GM21717 (cell line): ENCODE measurements at regions not wholly inside any gene's neighbourhood (a gene's known extent, or its start where the extent isn't known, plus 50 kb on each side); places are given as distances from the start of the nearest gene placed in this dataset.

ENCODE experiments used
- ATAC-seq: cut with Tn5 transposase; IDR thresholded peaks from one replicate; pipeline ENCODE4 v1.9.1; 2021; ENCODE audit warnings: mild to moderate bottlenecking, moderate library complexity; ENCODE audit not compliant: unreplicated experiment

DNA sequence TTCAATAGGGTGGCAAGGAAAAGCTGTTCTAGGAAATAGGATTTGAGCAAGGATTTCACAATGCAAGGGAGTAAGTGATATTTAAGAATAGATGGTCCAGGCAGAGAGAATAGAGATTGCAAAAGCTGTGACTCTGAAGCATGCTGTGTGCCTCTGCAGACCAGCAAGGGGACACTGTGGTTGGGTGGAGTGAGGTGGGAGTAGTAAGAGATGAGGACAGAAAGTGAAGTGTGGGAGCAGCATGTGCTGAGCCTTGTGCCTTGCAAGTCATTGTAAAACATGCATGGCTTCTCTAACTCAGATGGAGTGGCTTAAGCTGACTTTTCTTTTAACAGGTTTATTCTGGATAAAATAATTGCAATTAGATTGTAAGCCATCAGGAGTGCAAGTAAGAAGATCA is 442.4 kb downstream of the CCSER2 start:
- no peak for ATAC-seq

DNA sequence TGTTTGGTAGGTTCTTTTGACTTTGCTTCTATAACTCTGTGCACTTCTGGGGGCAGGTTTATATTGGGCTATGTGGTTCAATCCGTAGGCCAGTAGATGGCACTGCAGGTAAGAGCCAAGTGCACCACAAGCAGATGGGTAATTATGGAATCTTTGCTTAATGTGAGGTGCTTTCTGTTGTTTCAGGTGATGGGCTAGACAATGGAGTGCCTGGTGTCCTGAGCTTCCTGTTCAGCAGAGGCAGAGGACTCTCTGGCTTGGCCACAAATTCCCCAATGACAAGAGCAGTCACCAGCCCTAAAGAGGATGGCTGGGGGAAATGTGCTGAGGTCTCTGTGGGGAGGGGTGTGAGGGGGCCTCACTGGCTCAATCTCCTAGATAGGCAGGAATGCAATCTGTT is 455.0 kb downstream of the CCSER2 start:
- peak; percentile 80 for ATAC-seq

DNA sequence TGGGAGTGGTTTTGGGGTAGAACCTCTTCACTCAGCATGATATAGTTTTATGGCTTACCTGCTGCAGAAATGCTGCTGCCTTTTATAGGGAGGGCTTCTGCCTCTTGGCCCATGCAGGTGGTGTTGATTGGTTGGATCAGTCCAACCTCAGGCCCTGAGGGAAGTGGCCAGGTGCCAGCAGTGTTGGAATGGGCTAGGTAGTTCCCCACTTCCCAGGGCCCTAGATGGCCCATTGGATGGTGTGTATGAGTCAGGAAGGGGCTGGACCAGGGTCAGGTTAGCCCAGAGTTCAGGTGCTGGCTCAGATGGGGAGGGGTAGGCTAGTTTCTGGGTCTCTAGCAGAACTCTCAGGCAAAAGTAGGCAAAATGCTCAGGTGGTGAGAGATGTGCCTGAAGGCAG is 455.5 kb downstream of the CCSER2 start:
- ATAC-seq, result no peak

DNA sequence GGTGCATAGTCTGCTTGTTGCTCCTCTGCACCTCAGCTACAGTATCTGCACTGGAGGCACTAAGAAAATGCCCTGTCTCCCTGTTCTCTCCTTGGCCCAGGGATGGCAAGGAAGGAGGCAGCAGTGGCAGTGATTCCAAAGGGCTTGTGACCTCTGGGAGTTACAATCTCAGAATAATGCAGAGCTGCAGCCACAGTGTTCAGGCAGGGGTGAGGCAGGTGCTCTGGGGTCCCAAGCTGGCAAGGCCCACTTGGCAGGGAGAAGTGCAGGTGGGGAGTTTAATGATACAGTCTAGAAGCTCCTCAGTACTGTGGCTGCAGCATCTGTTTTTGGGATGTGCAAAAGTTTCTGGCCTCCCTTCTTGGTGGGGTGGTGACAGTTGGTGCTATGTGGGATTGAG is 456.4 kb downstream of the CCSER2 start:
- no peak for ATAC-seq

DNA sequence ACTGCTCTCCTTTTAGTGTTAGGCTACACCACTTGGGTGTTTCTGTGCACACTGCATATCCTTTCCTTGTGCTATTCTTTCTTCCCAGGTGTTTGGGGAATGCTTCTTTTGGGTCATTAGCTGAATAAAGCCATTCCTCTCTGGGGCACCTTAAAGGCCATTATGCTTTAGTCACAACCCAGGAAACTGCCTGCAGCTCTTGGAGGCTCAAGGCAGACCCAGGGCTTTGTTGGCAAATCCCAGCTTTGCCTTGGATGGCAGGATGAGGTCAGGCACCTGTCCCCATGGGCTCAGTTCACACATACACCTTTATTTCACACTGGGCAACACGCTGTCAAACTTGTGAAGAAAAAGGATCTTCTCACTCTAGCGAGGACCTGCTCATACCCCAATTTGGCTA is 460.6 kb downstream of the CCSER2 start:
- ATAC-seq, result no peak

DNA sequence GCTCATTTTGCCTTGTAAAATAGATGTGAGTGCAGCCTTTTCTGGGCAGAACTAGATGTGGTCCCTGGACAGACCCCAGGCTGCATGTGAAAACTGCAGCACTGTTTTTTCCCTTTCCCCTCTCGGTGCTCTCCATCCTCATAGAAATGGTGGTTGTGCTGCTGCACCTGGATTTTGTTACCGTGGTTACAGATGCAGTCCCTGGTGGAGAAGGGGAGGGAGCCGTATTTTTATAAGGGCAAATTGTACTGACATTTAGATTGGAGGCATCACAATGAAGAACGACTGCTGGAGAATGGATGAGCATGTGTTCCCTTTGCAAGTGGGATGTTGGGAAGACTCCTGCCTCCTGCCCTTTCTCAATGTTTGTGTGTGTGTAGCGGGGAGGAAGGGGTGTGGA is 469.9 kb downstream of the CCSER2 start:
- no peak for ATAC-seq

DNA sequence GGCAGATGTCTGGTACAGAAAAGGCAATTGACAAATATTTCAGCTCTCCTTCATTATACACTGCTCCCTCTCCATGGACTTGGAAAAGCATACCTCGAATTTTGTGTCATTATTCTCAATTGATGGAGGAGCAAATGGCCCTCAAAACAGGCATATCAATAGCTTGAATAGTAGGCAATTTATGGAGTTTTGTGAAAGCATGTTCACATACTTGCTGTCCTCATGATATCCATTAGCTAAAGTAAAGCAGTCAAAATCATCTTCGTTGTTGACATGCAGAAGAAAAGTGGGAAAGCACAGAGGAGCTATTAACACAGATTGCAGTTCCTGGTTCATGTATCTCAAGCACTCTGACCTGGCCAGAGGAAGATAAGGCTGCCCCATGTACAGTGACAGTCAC is 472.8 kb downstream of the CCSER2 start:
- no peak for ATAC-seq

DNA sequence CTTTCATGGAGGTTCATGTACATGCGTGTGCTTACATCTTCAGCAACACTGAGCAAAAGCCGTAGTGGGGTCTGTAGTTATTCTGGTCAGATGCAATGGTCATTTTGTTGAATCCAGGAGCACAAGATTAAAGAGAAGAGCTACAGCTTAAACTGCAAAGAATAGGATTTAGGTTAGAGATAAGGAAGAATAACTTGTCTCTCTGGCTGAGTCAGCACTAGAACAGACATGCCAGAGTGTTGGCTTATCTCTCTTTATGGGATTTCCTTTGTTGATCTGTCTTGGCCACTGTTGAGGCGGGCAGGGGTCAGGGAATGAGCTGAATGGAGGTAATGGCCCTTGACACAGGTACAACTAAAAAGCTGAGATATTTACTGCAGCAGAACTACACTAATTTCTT is 473.5 kb downstream of the CCSER2 start:
- no peak for ATAC-seq

DNA sequence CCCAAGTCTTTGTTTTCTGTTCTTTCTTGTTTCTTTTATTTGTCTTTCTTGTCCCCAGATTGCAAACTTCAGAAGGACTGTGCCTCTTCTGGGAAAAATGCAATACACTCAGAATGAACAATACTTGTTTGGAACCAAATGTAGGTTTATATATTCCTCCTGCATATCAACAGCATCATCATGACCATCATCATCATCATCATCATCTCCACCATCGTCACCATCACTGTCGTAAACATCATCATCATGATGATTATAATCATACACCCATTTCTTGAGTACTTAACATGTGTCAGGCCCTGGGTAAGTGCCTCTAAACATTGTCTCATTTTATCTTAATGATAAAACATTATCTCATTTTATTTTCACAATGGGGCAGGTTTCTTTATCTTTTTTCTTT is 476.8 kb downstream of the CCSER2 start:
- ATAC-seq, result no peak

DNA sequence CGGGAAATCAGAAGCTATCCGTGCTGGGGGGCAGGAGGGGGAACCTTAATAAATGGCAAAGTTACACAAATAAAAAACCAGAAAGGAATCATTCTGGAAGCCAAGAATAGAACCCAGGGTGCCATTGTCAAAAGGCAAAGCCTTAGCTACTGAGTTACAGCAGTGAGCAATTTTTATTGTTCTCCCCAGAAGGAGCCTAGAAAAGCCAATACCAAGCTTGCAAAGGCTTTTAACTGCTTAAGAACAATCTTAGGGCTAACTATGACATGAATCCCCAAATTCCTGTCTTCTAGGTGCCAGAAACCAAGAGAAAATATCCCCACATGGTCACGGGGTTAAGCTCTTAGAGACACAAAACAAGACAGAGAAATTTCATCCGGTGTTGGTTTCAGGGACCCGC is 482.7 kb downstream of the CCSER2 start:
- no peak for ATAC-seq

DNA sequence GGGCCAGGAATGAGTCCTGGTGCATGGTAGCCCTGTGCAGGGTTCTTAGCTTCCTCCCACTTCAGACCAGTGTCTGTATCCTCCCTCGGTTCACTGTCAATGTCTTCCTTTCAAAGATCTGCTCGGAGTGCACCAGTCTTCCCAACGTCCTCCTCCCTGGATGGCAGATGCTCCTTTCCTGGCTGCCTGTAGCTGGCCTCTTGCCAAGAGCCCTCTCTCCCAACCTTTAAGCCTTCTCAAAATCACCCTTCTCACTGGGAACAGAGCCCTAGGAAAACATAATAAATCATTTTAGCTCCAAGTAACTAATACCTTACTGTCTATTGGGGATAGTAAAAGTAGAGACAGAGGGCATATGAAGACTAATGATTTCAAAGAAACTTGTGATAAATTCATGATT is 490.6 kb downstream of the CCSER2 start:
- no peak for ATAC-seq

DNA sequence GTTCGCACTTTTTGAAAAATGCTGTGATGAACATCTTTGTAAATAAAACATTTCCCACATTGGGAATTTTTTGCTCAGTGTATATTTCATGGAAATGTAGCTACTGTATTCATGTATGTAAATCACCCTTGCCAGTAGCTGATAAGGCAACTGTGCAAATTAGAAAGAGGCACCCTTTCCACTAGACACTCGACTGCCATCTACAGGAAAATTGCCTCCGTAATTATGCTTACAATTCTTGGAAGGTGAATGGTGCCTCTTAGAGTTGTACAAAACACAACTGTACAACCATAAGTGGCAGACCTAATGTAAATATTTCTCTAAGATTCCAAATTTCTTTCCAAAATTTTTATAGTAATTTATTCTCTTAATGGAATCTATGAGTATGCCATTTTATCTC is 491.7 kb downstream of the CCSER2 start:
- no peak for ATAC-seq

DNA sequence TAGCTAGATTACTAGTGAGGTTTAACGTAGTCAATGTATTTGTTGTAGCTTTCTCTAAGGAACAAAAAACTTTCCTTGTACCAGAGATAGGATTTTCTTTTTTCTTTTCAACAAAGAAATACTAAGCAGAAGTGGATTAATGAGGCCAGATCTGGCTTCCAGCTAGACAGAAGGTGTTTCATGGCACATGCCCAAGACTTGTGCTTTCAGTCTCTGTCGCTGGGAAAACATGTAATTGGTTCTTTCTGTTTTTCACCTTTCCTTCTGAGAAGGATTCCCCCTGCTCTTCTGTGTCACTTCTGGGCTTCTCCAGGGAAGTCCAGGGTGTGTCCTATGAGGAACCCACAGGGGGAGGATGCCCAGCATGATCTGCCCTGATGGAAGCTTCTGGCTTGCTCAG is 492.2 kb downstream of the CCSER2 start:
- no peak for ATAC-seq

DNA sequence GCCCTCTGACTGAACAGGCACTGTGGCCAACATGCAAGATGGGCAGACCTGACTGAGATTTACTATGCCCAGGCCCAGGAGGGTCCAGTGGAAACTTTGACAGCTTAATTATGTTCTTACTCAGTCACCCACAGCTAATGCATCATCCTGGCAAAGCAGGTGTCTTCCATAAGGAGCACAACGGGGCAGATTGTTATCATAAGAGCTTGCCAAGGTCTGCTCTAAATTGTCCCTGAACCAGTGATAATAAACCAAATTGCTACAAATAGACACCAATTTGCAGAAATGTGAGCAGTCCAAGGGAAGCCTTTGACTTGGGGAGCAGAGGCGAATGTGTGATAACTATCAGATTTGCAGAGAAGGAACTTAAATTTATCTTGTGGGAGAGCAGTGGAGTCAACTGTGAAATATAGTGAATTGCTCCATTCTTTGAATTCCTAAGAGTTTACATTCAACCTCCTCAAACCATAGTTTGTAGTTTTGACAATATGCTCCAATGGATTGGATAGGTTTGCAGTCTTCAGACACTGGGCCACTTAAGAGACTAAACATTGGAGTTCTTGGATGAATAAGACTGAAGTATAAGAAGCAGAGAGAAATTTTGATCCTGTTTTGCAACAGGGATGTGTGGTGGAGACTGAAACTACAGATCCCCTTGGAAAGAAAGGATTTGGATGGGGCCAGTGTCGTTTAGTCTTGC is 494.7 kb downstream of the CCSER2 start:
- no peak for ATAC-seq

DNA sequence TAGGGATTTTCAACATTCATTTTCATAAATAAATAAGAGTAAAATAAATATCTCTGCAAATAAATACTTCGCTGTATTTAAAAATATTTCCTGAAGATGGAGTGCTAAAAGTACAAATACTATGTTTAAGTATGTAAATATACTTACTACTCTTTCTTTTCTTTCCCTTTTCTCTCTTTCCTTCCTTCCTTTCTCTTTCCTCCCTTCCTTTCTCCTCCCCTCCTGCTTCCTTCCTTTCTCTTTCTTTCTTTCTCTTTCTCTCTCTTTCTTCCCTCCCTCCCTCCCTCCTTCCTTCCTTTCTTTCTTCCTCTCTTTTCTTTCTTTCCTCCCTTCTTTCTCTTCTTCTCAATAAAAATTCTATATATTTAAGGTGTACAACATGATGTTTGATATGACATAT is 496.1 kb downstream of the CCSER2 start:
- no peak for ATAC-seq

DNA sequence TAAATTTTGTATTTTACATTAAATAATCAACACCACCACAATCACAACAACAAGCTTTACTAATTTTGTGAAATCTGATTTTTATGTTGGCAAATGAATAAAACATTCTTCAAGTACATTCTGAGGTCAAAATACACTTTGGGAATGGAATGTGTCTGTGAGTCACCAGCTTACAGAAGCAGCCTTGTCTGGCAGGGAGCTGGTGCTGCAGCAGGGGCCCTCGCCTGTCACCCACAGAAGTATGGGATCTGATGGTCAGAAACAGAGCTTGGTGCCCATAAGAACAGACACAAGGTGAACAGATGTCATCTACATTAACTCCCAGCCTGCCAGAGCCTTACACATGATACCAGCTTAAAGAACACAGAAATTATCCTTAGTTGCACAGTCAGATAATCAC is 496.9 kb downstream of the CCSER2 start:
- ATAC-seq, result no peak

DNA sequence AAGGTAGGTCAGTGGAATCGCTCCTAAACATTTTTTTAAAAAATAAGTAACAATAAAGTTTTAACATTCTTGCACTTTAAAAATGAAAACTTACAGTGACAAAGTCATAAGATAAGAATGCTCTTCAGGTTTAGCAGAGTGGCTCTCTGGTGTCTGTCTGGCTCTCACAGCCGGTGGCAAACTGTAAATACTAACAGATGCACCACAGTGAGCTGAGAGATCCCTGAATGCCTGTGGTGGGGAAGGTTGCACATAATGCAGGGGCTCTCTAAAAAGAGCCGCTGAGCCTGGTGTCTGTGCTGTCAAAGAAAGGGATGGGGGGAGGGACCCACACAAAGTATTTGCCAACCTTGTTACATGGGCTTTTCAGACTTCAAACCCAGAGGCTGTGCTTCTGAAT is 498.3 kb downstream of the CCSER2 start:
- no peak for ATAC-seq

DNA sequence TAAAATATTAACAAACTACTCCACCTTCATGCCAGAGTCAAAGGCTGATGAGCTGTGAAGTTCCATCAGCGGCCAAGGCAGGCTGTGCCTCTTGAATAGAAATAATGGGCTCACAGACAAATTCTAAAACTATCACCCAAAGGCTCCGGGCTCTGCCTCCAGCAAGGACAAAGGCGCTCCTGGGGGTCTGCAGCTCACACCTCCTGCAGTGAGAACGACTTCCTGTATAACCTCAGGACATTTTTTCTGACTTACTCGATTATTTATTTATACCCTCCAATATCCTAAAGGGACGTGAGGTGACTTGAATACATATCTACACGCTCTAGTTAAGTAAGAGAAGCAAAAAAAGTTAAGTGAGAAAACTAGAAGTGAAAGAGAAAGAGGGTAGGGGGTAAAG is 500.7 kb downstream of the CCSER2 start:
- ATAC-seq, result no peak

DNA sequence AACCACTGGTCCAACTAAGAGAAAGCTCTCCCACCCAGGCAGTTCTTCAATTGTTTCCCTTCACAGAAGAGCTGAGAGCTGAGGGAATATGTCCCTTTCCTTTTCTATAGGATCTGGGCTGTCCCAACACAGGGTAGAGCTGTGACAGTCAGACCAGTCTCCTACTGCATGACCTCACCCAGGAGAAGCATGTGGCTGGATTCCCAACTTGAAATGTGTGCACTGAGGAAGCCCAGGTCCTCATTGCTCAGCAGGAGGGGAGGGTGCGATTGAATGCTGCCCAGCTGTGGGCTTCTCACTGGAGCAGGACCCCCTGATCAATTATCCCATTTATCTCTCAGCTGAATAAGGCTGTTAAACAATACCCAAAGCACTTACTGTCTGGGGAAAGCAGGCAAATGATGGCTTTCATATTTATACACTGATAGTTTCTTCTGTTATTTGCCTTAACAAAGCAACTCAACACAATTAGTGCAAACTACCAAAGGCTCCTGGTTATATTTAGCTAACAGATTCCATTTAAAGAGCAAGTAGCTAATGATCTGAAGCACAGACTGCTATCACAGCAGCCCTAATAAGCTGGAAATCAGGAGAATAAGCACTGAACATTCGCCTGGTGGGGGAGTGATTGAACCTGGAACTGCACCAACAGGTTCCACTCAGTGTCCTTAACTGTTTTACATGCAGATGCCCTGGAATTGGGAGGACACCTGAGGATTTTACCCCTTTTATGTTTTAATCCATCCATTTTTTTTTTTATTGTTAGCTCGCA is 508.8 kb downstream of the CCSER2 start:
- no peak for ATAC-seq

DNA sequence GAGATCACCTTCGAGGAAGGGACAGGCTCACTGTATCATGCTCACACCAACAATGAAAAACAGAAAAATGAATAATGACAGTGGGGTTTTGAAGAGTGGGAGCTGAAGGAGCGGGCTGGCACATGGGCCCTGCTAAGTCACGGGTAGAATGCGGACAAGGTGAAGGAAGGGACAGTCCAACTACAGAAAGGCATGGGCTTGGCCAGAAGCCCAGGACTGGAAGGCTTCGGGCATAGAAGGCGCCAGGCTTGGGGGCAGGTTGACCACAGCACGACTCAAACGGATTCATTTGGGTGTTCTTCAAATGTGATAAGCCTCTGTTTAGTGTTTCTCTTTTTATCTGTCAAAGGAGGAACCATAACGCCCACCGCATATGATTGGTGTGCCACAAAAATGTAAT is 509.5 kb downstream of the CCSER2 start:
- ATAC-seq, result no peak

DNA sequence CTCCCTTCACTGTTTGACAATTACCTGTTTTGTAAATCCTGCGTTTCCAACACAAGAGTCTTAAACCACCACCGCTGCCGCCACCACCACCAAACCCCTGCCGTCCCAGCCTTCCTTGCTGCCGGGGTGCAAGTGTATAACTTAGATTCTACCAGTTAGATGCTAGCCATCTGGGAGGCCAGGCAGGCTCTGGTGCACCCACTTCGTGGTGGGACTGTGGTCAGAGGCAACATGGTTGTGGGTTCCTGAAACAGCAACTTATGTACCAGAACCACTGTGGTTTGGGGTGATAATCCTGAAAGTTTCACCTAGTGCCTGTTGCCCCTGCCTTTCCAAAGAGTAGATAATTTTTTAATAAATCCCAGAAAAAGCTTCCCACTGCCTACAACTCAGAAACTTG is 510.5 kb downstream of the CCSER2 start:
- no peak for ATAC-seq

DNA sequence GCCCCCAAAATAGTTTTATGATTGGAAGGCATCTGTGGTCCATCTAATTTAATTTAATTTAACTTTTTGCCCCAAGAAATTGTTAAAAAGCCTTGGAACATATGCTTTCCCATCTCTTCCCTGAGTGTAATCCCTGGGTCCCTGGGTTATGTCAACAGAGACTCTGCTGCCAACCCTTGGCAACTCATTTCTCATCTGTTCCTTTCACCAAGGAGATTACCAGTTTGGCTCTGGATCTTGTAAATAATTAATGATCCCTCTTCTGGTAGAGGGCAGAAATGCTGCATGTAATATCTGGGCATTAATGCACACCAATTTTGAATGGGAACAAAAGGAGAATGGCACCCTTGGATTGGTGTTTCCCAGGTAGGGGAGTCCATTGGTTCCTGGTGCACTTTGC is 514.2 kb downstream of the CCSER2 start:
- ATAC-seq, result no peak

DNA sequence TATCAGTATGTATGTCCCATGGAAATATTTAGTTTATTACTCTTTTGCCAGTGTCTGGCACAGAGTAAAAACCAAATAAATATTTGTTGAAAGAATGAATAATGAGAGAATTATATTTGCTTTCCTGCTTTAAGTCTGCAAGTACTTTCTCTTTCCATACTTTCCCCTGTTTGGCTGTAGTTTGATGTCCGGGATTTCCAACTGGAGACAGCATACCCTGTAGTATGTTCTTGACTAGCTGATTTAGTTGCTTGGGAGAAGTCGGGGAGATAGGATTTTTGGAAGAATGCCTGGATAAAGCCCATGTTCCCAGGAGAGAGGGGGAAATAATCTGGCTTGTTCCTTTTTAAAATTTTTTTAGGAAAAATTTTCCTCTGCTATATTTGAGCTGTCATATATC is 516.1 kb downstream of the CCSER2 start:
- no peak for ATAC-seq
